Gastroesophageal sphincter (tissue), 3 donors: ENCODE measurements at regions not wholly inside any gene's neighbourhood (a gene's known extent, or its start where the extent isn't known, plus 50 kb on each side); places are given as distances from the start of the nearest gene placed in this dataset.

ENCODE experiments used
- CTCF ChIP-seq, 4 experiments: fragments of 200-600 bp in 2 of 4; fragments of 450-650 bp in 2 of 4; sonication (generic) in 1 of 4; IDR thresholded peaks; one replicate each; pipeline ENCODE4 v1.5.1; 2017 to 2019; ENCODE audit warnings: antibody characterized with exemption in 4 of 4, mild to moderate bottlenecking in 2 of 4, moderate library complexity in 2 of 4
- POLR2A ChIP-seq, 2 donors: fragments of 450-650 bp; IDR thresholded peaks; one replicate each; pipeline ENCODE4 v1.6.1; 2017; ENCODE audit warnings: antibody characterized with exemption in 2 of 2, mild to moderate bottlenecking in 2 of 2, moderate library complexity in 1 of 2
- POLR2AphosphoS5 ChIP-seq: sonication (generic); formaldehyde crosslinking; IDR thresholded peaks from one replicate; pipeline ENCODE4 v1.6.1; 2017; ENCODE audit warnings: antibody characterized with exemption

- TF ChIP-seq CTCF (IDR thresholded peaks at IDR 0.05) = no peak
- TF ChIP-seq POLR2A (IDR thresholded peaks at IDR 0.05) = no peak
- TF ChIP-seq POLR2AphosphoS5 = no peak
Observed at GRCh38 chr7:82511542-82511941, 68.0 kb upstream of the CACNA2D1 start.
